ENCODE measurements at regions not wholly inside any gene's neighbourhood (a gene's known extent, or its start where the extent isn't known, plus 50 kb on each side); places are given as distances from the start of the nearest gene placed in this dataset.
"Not testable (repeated sequence)": the region's sequence is repeated elsewhere in the genome, so short reads cannot be mapped to it uniquely, and the experiment has no call there.

GRCh38 chr3:159859836-159860235 is 128.8 kb upstream of the IL12A start:
- DNase-seq, result no peak

GRCh38 chr3:159860269-159861116 is 128.1 kb upstream of the IL12A start:
- no peak for DNase-seq

GRCh38 chr3:159861369-159861987 is 127.2 kb upstream of the IL12A start:
- no peak for DNase-seq

GRCh38 chr3:159865041-159865579 is 123.5 kb upstream of the IL12A start:
- no peak for DNase-seq

GRCh38 chr3:159866201-159866746 is 122.4 kb upstream of the IL12A start:
- DNase-seq, result no peak

GRCh38 chr3:159867372-159867771 is 121.3 kb upstream of the IL12A start:
- no peak for DNase-seq

GRCh38 chr3:159870723-159871122 is 117.9 kb upstream of the IL12A start:
- DNase-seq, result no peak

- DNase-seq, result no peak
Observed at GRCh38 chr3:159872374-159873109, 116.1 kb upstream of the IL12A start.

- no peak for DNase-seq
Observed at GRCh38 chr3:159875116-159875515, 113.5 kb upstream of the IL12A start.

- DNase-seq, result no peak
Observed at GRCh38 chr3:159877924-159878323, 110.7 kb upstream of the IL12A start.

GRCh38 chr3:159879146-159879545 is 109.5 kb upstream of the IL12A start:
- no peak for DNase-seq

GRCh38 chr3:159879598-159879997 is 109.0 kb upstream of the IL12A start:
- no peak for DNase-seq

- no peak for DNase-seq
Observed at GRCh38 chr3:159881208-159881607, 107.4 kb upstream of the IL12A start.

- no peak for DNase-seq
Observed at GRCh38 chr3:159881828-159882309, 106.8 kb upstream of the IL12A start.

- no peak for DNase-seq
Observed at GRCh38 chr3:159882367-159882766, 106.3 kb upstream of the IL12A start.

GRCh38 chr3:159882790-159883779 is 105.5 kb upstream of the IL12A start:
- DNase-seq, result no peak

- DNase-seq, result no peak
Observed at GRCh38 chr3:159884661-159885402, 103.8 kb upstream of the IL12A start.

- DNase-seq, result no peak
Observed at GRCh38 chr3:159886050-159886449, 102.6 kb upstream of the IL12A start.

GRCh38 chr3:159886530-159886929 is 102.1 kb upstream of the IL12A start:
- DNase-seq, result not testable (repeated sequence)

GRCh38 chr3:159887168-159887567 is 101.5 kb upstream of the IL12A start:
- DNase-seq, result no peak

- DNase-seq, result no peak
Observed at GRCh38 chr3:159887911-159888310, 100.7 kb upstream of the IL12A start.

Data from CD4-positive, alpha-beta T cell treated with Interleukin-15 for 1 hour (primary cell).